HepG2 (cell line): ENCODE measurements at regions not wholly inside any gene's neighbourhood (a gene's known extent, or its start where the extent isn't known, plus 50 kb on each side); places are given as distances from the start of the nearest gene placed in this dataset.

ENCODE experiments used
- ATAC-seq: fragments of 200-7000 bp; cut with Tn5 transposase; 3 replicates; pipeline ENCODE4 v1.9.1; 2020; ENCODE audit warnings: mild to moderate bottlenecking, moderate library complexity
- BruUV-seq: library from RNA; stranded (reverse); fragments of 400-500 nt; replicated peaks from 2 replicates; lab custom pipeline; 2021; lab: Mats Ljungman, UMichigan
- CTCF ChIA-PET: fragments of 300-600 bp; formaldehyde crosslinking; extraction: SDS; loops from one replicate; lab custom pipeline; 2021; ENCODE audit warnings: low total read pairs, inconsistent platforms, low intra/inter-chr PET ratio; lab: Yijun Ruan, JAX
- POLR2A ChIA-PET: fragments of 350-600 bp; sonication (Branson Sonifier 250); formaldehyde crosslinking; loops from one replicate; lab custom pipeline; 2020; ENCODE audit warnings: antibody characterized with exemption, inconsistent platforms; lab: Yijun Ruan, JAX
- DNase-seq: peaks from one replicate; pipeline ENCODE4 v3.0.0-alpha.2; 2015; ENCODE audit warnings: low spot score
- FAIRE-seq: peaks from 3 replicates; lab custom pipeline; 2011; peaks lifted over from hg19 to GRCh38; lab: Jason Lieb, UNC
- H2AFZ ChIP-seq: one replicate; pipeline ENCODE4 v1.6.1; 2011; ENCODE audit warnings: low read length, inconsistent platforms
- H3K27ac ChIP-seq: fragments of 300-600 bp; 3 replicates; pipeline ENCODE4 v1.8.0; 2011; ENCODE audit warnings: mixed run types, mild to moderate bottlenecking, mixed read lengths, low read length, inconsistent platforms; ENCODE audit not compliant: insufficient read depth; ENCODE audit errors: extremely low read length
- H3K27me3 ChIP-seq, 2 experiments: fragments of 200-600 bp in 1 of 2; 2 replicates in 1 of 2; 3 replicates in 1 of 2; pipeline versions ENCODE4 v1.6.0 to v1.8.0; 2011; ENCODE audit warnings: low read length in 2 of 2, mild to moderate bottlenecking in 2 of 2, moderate library complexity in 2 of 2, inconsistent platforms in 1 of 2; ENCODE audit not compliant: insufficient read depth in 2 of 2, control insufficient read depth in 1 of 2
- H3K36me3 ChIP-seq, 2 experiments: fragments of 200-600 bp in 1 of 2; replicated peaks in 1 of 2; 2 replicates in 1 of 2; 3 replicates in 1 of 2; pipeline versions ENCODE4 v1.5.1 to v1.8.0; 2011; ENCODE audit warnings: low read length in 2 of 2, inconsistent platforms in 1 of 2; ENCODE audit not compliant: insufficient read depth in 2 of 2, control insufficient read depth in 1 of 2
- H3K4me1 ChIP-seq: 2 replicates; pipeline ENCODE4 v1.5.1; 2012; ENCODE audit warnings: low read length, inconsistent platforms; ENCODE audit not compliant: insufficient read depth
- H3K4me2 ChIP-seq: 2 replicates; pipeline ENCODE4 v1.6.0; 2011; ENCODE audit warnings: low read depth, low read length, inconsistent platforms
- H3K4me3 ChIP-seq, 3 experiments: fragments of 200-600 bp in 1 of 3; sonication (generic), shearing (Covaris generic) in 1 of 3; replicated peaks in 1 of 3; 2 replicates each; pipeline ENCODE4 v1.5.1; 2011 to 2016; ENCODE audit warnings: low read length in 3 of 3, inconsistent platforms in 2 of 3, low read depth in 2 of 3, mild to moderate bottlenecking in 2 of 3, control low read depth in 1 of 3, mixed read lengths in 1 of 3; ENCODE audit not compliant: insufficient read depth in 1 of 3
- H3K79me2 ChIP-seq: one replicate; pipeline ENCODE4 v1.6.1; 2011; ENCODE audit warnings: low read length, inconsistent platforms; ENCODE audit not compliant: insufficient read depth
- H3K9ac ChIP-seq: 2 replicates; pipeline ENCODE4 v1.6.0; 2011; ENCODE audit warnings: mild to moderate bottlenecking, low read depth, low read length, inconsistent platforms; ENCODE audit not compliant: insufficient read depth
- H3K9me3 ChIP-seq: 2 replicates; pipeline ENCODE4 v1.5.1; 2012; ENCODE audit warnings: mild to moderate bottlenecking, low read length
- H4K20me1 ChIP-seq: 2 replicates; pipeline ENCODE4 v1.6.0; 2011; ENCODE audit warnings: inconsistent platforms, mild to moderate bottlenecking, low read length, moderate library complexity; ENCODE audit not compliant: insufficient read depth
- HIVEP1 ChIP-seq: sonication (generic); formaldehyde crosslinking; IDR thresholded peaks from 2 replicates; pipeline ENCODE4 v1.4.0; 2020; ENCODE audit warnings: mild to moderate bottlenecking, missing genetic modification reagents
- HOXA7 ChIP-seq: sonication (generic); formaldehyde crosslinking; IDR thresholded peaks from 2 replicates; pipeline ENCODE4 v1.8.1; 2022; ENCODE audit warnings: mild to moderate bottlenecking, missing genetic modification reagents, moderate library complexity
- KLF13 ChIP-seq: sonication (generic); formaldehyde crosslinking; IDR thresholded peaks from 2 replicates; pipeline ENCODE4 v1.4.0; 2020; ENCODE audit warnings: mild to moderate bottlenecking, missing genetic modification reagents
- MAZ ChIP-seq, 2 experiments: sonication (generic) in 1 of 2; formaldehyde crosslinking in 1 of 2; IDR thresholded peaks; 2 replicates each; pipeline versions ENCODE4 v1.5.0 to v1.6.1; 2012 to 2020; ENCODE audit warnings: low read depth in 2 of 2, mild to moderate bottlenecking in 2 of 2, borderline replicate concordance in 1 of 2, improper control_type of control experiment in 1 of 2, low read length in 1 of 2, missing genetic modification reagents in 1 of 2, moderate library complexity in 1 of 2
- MEF2D ChIP-seq: sonication (generic); formaldehyde crosslinking; IDR thresholded peaks from 2 replicates; pipeline ENCODE4 v1.5.1; 2020; ENCODE audit warnings: mild to moderate bottlenecking, missing genetic modification reagents
- NAIF1 ChIP-seq: sonication (generic); formaldehyde crosslinking; IDR thresholded peaks from 2 replicates; pipeline ENCODE4 v1.5.0; 2020; ENCODE audit warnings: mild to moderate bottlenecking, missing genetic modification reagents, borderline replicate concordance
- RARA ChIP-seq: IDR thresholded peaks from 2 replicates; pipeline ENCODE4 v1.6.1; 2016; ENCODE audit warnings: missing genetic modification reagents, missing compliant biosample characterization
- RFXAP ChIP-seq: sonication (generic); formaldehyde crosslinking; IDR thresholded peaks from 2 replicates; pipeline ENCODE4 v1.4.0; 2020; ENCODE audit warnings: missing genetic modification reagents, borderline replicate concordance
- ZNF136 ChIP-seq: sonication (generic); formaldehyde crosslinking; IDR thresholded peaks from 2 replicates; pipeline ENCODE4 v1.8.1; 2022; ENCODE audit warnings: low read depth, mild to moderate bottlenecking, moderate library complexity, missing genetic modification reagents
- ZNF501 ChIP-seq: sonication (generic); formaldehyde crosslinking; IDR thresholded peaks from 2 replicates; pipeline ENCODE4 v1.5.1; 2020; ENCODE audit warnings: mild to moderate bottlenecking, moderate library complexity, missing genetic modification reagents
- WGBS: methylation state at CpG from one replicate; pipeline ENCODE4 v1.1.6; 2017; ENCODE audit warnings: low lambda C conversion rate; 5-methylcytosine and 5-hydroxymethylcytosine counted together
- in situ Hi-C: cut with HindIII; loops from 2 replicates; pipeline ENCODE4 v1.10.0; 2017; ENCODE audit warnings: low pct_unique_long_range_greater_than_20kb; ENCODE audit not compliant: extremely low pct_ligation_motif_present
- intact Hi-C: fragments of 100-400 bp; cut with micrococcal nuclease; formaldehyde crosslinking; loops from one replicate; pipeline ENCODE4 v1.10.0; 2022; ENCODE audit not compliant: unreplicated experiment
- TF ChIP-seq, protein P1 (sequence below): sonication (generic); formaldehyde crosslinking; IDR thresholded peaks from 2 replicates; pipeline ENCODE4 v1.5.1; 2020; ENCODE audit warnings: mild to moderate bottlenecking, missing genetic modification reagents, borderline replicate concordance
- TF ChIP-seq, protein P2 (sequence below): sonication (generic); formaldehyde crosslinking; IDR thresholded peaks from 2 replicates; pipeline ENCODE4 v1.5.0; 2020; ENCODE audit warnings: mild to moderate bottlenecking, missing genetic modification reagents
- TF ChIP-seq, protein P3 (sequence below): sonication (generic); formaldehyde crosslinking; IDR thresholded peaks from 2 replicates; pipeline ENCODE4 v1.4.0; 2020; ENCODE audit warnings: missing genetic modification reagents
- TF ChIP-seq, protein P4 (sequence below): sonication (generic); formaldehyde crosslinking; IDR thresholded peaks from 2 replicates; pipeline ENCODE4 v1.8.1; 2023; ENCODE audit warnings: mild to moderate bottlenecking, missing genetic modification reagents, borderline replicate concordance
- TF ChIP-seq, protein P5 (sequence below): sonication (generic); formaldehyde crosslinking; IDR thresholded peaks from 2 replicates; pipeline ENCODE4 v1.5.0; 2020; ENCODE audit warnings: mild to moderate bottlenecking, missing genetic modification reagents

DNA sequence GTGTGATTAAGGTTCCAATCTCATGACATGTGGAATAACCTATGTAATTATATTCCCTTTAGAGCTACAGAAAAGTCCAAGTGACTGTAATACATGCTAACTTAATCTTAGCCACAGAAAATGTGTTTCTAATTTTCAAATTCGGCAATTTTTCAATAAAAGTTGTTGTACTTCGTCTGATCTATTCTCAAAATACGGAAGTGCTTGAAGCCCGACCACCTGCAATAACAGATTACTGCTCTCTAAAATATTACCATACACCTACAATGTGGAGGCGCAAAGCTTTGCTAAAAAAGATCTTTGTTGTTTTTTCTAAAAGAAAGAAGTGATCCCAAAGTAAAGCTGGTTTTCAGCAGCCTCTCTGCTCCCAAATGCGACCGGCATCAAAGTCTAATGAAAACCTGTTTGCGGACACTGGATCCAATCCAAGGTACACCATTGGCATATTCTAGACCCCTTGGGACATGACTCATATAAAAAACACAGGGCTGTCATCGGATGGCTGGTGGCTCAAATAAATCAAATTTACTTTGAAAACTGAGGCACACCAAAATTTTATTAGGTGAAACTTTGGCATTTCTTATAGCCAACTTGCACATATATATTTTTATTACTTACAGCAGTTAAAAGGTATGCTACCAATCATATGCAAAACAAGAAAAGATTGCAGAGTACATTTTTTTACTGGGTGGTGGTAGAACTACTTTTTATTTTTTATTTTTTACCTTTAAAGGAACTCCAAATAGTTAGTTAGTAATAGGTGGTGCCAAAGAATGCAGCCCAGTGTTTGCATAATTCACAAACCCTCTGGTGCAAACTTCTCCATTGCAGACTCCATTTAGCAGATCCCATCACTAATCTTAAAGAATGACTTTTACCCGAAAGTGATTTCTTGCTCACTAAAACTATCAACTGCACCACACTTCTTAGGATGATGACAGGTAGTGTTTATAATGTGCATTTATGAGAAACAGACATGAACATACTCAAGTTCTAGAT is 118.7 kb upstream of the TBX18 start:
- Histone ChIP-seq H3K9me3 (no peaks in the 10 kb centered on the region), H3K27ac (no peak overlapping the region), H3K79me2 (no peaks in the 10 kb centered on the region), H4K20me1 (no peaks in the 10 kb centered on the region), H3K27me3 (no peaks in the 10 kb centered on the region; a peak in 1 of 5 replicates), H3K4me1 (no peaks in the 10 kb centered on the region), H2AFZ (no peak overlapping the region), H3K4me3 (no peak overlapping the region), H3K4me2 (no peak overlapping the region), H3K9ac (no peak overlapping the region), H3K36me3 (no peaks in the 10 kb centered on the region)
- no TSS peak for BruUV-seq
- in situ Hi-C loops = no loop called here
- no peak for FAIRE-seq
- TF ChIP-seq HIVEP1 (CRISPR knock-in tag) (no peak), ZNF136 (CRISPR knock-in tag) (no peak), KLF13 (CRISPR knock-in tag) (no peak), ZNF501 (no peak), RARA (CRISPR knock-in tag) (no peak), HOXA7 (CRISPR knock-in tag) (no peak), MAZ (IDR thresholded peaks at IDR 0.05; ENCODE audit: borderline replicate concordance, low read depth, low read length) (no peak), MAZ (CRISPR knock-in tag; IDR thresholded peaks at IDR 0.05; ENCODE audit: low read depth) (no peak), NAIF1 (no peak), RFXAP (CRISPR knock-in tag) (no peak), MEF2D (CRISPR knock-in tag) (no peak)
- TF ChIP-seq, protein P1, sequence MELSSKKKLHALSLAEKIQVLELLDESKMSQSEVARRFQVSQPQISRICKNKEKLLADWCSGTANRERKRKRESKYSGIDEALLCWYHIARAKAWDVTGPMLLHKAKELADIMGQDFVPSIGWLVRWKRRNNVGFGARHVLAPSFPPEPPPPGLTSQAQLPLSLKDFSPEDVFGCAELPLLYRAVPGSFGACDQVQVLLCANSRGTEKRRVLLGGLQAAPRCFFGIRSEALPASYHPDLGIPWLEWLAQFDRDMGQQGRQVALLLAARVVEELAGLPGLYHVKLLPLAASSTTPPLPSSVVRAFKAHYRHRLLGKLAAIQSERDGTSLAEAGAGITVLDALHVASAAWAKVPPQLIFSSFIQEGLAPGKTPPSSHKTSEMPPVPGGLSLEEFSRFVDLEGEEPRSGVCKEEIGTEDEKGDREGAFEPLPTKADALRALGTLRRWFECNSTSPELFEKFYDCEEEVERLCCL = no peak
- TF ChIP-seq, protein P2, sequence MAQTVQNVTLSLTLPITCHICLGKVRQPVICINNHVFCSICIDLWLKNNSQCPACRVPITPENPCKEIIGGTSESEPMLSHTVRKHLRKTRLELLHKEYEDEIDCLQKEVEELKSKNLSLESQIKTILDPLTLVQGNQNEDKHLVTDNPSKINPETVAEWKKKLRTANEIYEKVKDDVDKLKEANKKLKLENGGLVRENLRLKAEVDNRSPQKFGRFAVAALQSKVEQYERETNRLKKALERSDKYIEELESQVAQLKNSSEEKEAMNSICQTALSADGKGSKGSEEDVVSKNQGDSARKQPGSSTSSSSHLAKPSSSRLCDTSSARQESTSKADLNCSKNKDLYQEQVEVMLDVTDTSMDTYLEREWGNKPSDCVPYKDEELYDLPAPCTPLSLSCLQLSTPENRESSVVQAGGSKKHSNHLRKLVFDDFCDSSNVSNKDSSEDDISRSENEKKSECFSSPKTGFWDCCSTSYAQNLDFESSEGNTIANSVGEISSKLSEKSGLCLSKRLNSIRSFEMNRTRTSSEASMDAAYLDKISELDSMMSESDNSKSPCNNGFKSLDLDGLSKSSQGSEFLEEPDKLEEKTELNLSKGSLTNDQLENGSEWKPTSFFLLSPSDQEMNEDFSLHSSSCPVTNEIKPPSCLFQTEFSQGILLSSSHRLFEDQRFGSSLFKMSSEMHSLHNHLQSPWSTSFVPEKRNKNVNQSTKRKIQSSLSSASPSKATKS = no peak
- TF ChIP-seq, protein P3, sequence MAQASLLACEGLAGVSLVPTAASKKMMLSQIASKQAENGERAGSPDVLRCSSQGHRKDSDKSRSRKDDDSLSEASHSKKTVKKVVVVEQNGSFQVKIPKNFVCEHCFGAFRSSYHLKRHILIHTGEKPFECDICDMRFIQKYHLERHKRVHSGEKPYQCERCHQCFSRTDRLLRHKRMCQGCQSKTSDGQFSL (CRISPR knock-in tag) = no peak
- TF ChIP-seq, protein P4, sequence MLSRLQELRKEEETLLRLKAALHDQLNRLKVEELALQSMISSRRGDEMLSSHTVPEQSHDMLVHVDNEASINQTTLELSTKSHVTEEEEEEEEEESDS = no peak
- TF ChIP-seq, protein P5, sequence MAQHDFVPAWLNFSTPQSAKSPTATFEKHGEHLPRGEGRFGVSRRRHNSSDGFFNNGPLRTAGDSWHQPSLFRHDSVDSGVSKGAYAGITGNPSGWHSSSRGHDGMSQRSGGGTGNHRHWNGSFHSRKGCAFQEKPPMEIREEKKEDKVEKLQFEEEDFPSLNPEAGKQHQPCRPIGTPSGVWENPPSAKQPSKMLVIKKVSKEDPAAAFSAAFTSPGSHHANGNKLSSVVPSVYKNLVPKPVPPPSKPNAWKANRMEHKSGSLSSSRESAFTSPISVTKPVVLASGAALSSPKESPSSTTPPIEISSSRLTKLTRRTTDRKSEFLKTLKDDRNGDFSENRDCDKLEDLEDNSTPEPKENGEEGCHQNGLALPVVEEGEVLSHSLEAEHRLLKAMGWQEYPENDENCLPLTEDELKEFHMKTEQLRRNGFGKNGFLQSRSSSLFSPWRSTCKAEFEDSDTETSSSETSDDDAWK (CRISPR knock-in tag) = no peak
- CTCF ChIA-PET = no interaction called here
- intact Hi-C loops = no loop called here
- no peak for DNase-seq
- POLR2A ChIA-PET = no interaction called here
- no peak for ATAC-seq
- 12% methylated on average over 10 of the region's 10 CpGs for WGBS
